Thyroid gland (tissue), 4 donors: ENCODE measurements at regions not wholly inside any gene's neighbourhood (a gene's known extent, or its start where the extent isn't known, plus 50 kb on each side); places are given as distances from the start of the nearest gene placed in this dataset.

ENCODE experiments used
- POLR2A ChIP-seq, 2 donors: fragments of 450-650 bp; IDR thresholded peaks; one replicate each; pipeline ENCODE4 v1.6.1; 2017; ENCODE audit warnings: antibody characterized with exemption in 2 of 2, mild to moderate bottlenecking in 2 of 2, moderate library complexity in 1 of 2
- TF ChIP-seq, protein P1 (sequence below), 6 experiments: fragments of 200-600 bp in 3 of 6; fragments of 450-650 bp in 3 of 6; sonication (generic) in 3 of 6; IDR thresholded peaks; one replicate each; pipeline ENCODE4 v1.5.1; 2016 to 2019; ENCODE audit warnings: antibody characterized with exemption in 6 of 6, mild to moderate bottlenecking in 2 of 6, inconsistent platforms in 1 of 6, moderate library complexity in 1 of 6

DNA sequence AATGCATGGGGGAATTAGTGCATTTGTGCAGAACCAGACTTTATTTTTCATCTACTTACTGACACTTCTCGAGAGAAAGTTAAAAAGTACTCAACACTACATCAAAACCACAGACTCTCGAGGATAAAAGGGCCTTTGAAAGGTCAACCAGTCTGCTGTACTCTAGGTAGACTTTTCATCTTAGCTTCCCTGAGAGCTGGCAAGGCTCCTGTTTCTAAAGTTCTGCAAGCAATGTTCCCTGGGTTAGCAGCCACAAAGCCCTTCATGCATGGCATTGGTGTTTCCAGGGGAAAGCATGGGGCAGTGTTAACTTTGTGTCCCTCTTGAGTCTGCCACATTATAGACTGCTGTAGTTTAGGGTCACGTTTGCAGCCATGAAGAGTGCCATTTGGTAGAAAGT, 106.4 kb upstream of the PFN2 start:
- TF ChIP-seq, protein P1, sequence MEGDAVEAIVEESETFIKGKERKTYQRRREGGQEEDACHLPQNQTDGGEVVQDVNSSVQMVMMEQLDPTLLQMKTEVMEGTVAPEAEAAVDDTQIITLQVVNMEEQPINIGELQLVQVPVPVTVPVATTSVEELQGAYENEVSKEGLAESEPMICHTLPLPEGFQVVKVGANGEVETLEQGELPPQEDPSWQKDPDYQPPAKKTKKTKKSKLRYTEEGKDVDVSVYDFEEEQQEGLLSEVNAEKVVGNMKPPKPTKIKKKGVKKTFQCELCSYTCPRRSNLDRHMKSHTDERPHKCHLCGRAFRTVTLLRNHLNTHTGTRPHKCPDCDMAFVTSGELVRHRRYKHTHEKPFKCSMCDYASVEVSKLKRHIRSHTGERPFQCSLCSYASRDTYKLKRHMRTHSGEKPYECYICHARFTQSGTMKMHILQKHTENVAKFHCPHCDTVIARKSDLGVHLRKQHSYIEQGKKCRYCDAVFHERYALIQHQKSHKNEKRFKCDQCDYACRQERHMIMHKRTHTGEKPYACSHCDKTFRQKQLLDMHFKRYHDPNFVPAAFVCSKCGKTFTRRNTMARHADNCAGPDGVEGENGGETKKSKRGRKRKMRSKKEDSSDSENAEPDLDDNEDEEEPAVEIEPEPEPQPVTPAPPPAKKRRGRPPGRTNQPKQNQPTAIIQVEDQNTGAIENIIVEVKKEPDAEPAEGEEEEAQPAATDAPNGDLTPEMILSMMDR (IDR thresholded peaks at IDR 0.05) = no peak
- TF ChIP-seq POLR2A (IDR thresholded peaks at IDR 0.05) = no peak
